Neuronal stem cell (in vitro differentiated cells): ENCODE measurements at regions not wholly inside any gene's neighbourhood (a gene's known extent, or its start where the extent isn't known, plus 50 kb on each side); places are given as distances from the start of the nearest gene placed in this dataset.

ENCODE experiments used
- DNase-seq: peaks from one replicate; pipeline ENCODE4 v3.0.0-alpha.2; 2013; ENCODE audit warnings: low spot score
- H2AFZ ChIP-seq: one replicate; pipeline ENCODE4 v1.6.1; 2013; ENCODE audit warnings: mild to moderate bottlenecking, low read length, inconsistent platforms
- H2AK5ac ChIP-seq: 2 replicates; pipeline ENCODE4 v1.6.1; 2013; ENCODE audit warnings: low read depth, mild to moderate bottlenecking, inconsistent platforms, low read length, moderate library complexity, mixed read lengths
- H2BK120ac ChIP-seq: 2 replicates; pipeline ENCODE4 v1.6.1; 2013; ENCODE audit warnings: low read depth, mild to moderate bottlenecking, inconsistent platforms, low read length, moderate library complexity, mixed read lengths
- H2BK12ac ChIP-seq: one replicate; pipeline ENCODE4 v1.6.1; 2013; ENCODE audit warnings: low read length, inconsistent platforms
- H2BK15ac ChIP-seq: 2 replicates; pipeline ENCODE4 v1.6.1; 2013; ENCODE audit warnings: mild to moderate bottlenecking, low read length, inconsistent platforms, mixed read lengths
- H2BK5ac ChIP-seq: one replicate; pipeline ENCODE4 v1.6.1; 2013; ENCODE audit warnings: inconsistent platforms, mild to moderate bottlenecking, low read length, moderate library complexity
- H3K14ac ChIP-seq: one replicate; pipeline ENCODE4 v1.6.1; 2013; ENCODE audit warnings: low read length, inconsistent platforms
- H3K18ac ChIP-seq: 2 replicates; pipeline ENCODE4 v1.6.1; 2013; ENCODE audit warnings: low read length, inconsistent platforms
- H3K23ac ChIP-seq: 2 replicates; pipeline ENCODE4 v1.6.1; 2013; ENCODE audit warnings: low read depth, mild to moderate bottlenecking, mixed read lengths, low read length, inconsistent platforms; ENCODE audit not compliant: poor library complexity
- H3K27ac ChIP-seq: replicated peaks from 3 replicates; pipeline ENCODE4 v1.5.1; 2013; ENCODE audit warnings: low read length, inconsistent platforms
- H3K27me3 ChIP-seq, 3 experiments: 2 replicates each; pipeline ENCODE4 v1.6.1; 2013; ENCODE audit warnings: low read length in 3 of 3, mild to moderate bottlenecking in 2 of 3, inconsistent platforms in 1 of 3, low read depth in 1 of 3, mixed read lengths in 1 of 3, moderate library complexity in 1 of 3; ENCODE audit not compliant: control insufficient read depth in 3 of 3, insufficient read depth in 3 of 3
- H3K36me3 ChIP-seq, 2 donors: replicated peaks in 1 of 2; 2 replicates each; pipeline ENCODE4 v1.6.1; 2013; ENCODE audit warnings: low read length in 2 of 2; ENCODE audit not compliant: control insufficient read depth in 2 of 2, insufficient read depth in 2 of 2
- H3K4ac ChIP-seq: 2 replicates; pipeline ENCODE4 v1.6.1; 2013; ENCODE audit warnings: inconsistent platforms, mild to moderate bottlenecking, low read length, moderate library complexity
- H3K4me1 ChIP-seq, 2 donors: 1 replicate in 1 of 2; 2 replicates in 1 of 2; pipeline ENCODE4 v1.6.1; 2013; ENCODE audit warnings: low read length in 2 of 2, low read depth in 1 of 2; ENCODE audit not compliant: control insufficient read depth in 2 of 2, insufficient read depth in 1 of 2
- H3K4me2 ChIP-seq: one replicate; pipeline ENCODE4 v1.6.1; 2013; ENCODE audit warnings: mild to moderate bottlenecking, low read length, inconsistent platforms; ENCODE audit not compliant: insufficient read depth, poor library complexity, severe bottlenecking
- H3K4me3 ChIP-seq, 2 donors: 2 replicates each; pipeline ENCODE4 v1.5.1; 2013; ENCODE audit warnings: low read length in 2 of 2, mild to moderate bottlenecking in 2 of 2, inconsistent platforms in 1 of 2, moderate library complexity in 1 of 2
- H3K79me1 ChIP-seq: one replicate; pipeline ENCODE4 v1.6.1; 2013; ENCODE audit warnings: low read depth, mild to moderate bottlenecking, inconsistent platforms, low read length, moderate library complexity
- H3K9ac ChIP-seq: one replicate; pipeline ENCODE4 v1.6.1; 2013; ENCODE audit warnings: mild to moderate bottlenecking, low read depth, low read length, inconsistent platforms; ENCODE audit not compliant: poor library complexity
- H3K9me3 ChIP-seq, 2 donors: replicated peaks in 1 of 2; 2 replicates each; pipeline versions ENCODE3 to v1.6.1; 2013; ENCODE audit warnings: low read length in 2 of 2, mild to moderate bottlenecking in 2 of 2, inconsistent platforms in 1 of 2, low read depth in 1 of 2, mixed read lengths in 1 of 2, moderate library complexity in 1 of 2; ENCODE audit not compliant: control insufficient read depth in 2 of 2, insufficient read depth in 1 of 2
- H4K8ac ChIP-seq: one replicate; pipeline ENCODE4 v1.6.1; 2013; ENCODE audit warnings: low read depth, mild to moderate bottlenecking, inconsistent platforms, low read length, moderate library complexity
- H4K91ac ChIP-seq: one replicate; pipeline ENCODE4 v1.6.1; 2013; ENCODE audit warnings: low read length, low read depth, mild to moderate bottlenecking, inconsistent platforms; ENCODE audit not compliant: poor library complexity
- WGBS, 2 donors: extraction: QIAGEN DNeasy Blood & Tissue Kit; methylation state at CpG; one replicate each; pipeline ENCODE4 v1.1.7; 2013; ENCODE audit warnings: missing lambda C conversion rate in 2 of 2, mixed read lengths in 1 of 2; ENCODE audit not compliant: insufficient read length in 2 of 2, insufficient replicate concordance in 1 of 2; ENCODE audit errors: extremely low coverage in 2 of 2; 5-methylcytosine and 5-hydroxymethylcytosine counted together

GRCh38 chr5:68519143-68519542 lies 303.6 kb downstream of the PIK3R1 start:
- Histone ChIP-seq H3K4me1 (no peaks in the 10 kb centered on the region), H4K91ac (no peak overlapping the region), H3K18ac (no peak overlapping the region), H3K9ac (no peak overlapping the region), H3K4me3 (no peak overlapping the region), H3K79me1 (no peaks in the 10 kb centered on the region), H2BK15ac (no peak overlapping the region), H3K4me2 (no peak overlapping the region), H3K27me3 (no peaks in the 10 kb centered on the region), H3K27ac (no peak overlapping the region), H2BK5ac (no peak overlapping the region), H2AFZ (no peak overlapping the region), H3K9me3 (no peaks in the 10 kb centered on the region), H2BK12ac (no peak overlapping the region), H4K8ac (no peak overlapping the region), H2AK5ac (no peak overlapping the region), H2BK120ac (no peak overlapping the region), H3K14ac (no peak overlapping the region), H3K4ac (no peak overlapping the region), H3K23ac (no peak overlapping the region), H3K36me3 (no peaks in the 10 kb centered on the region)
- no CpG with 5 or more reads among the region's 3 CpGs for WGBS, 2 donors
- DNase-seq: no peak

- no peak overlapping the region for H2AFZ ChIP-seq
- WGBS, 2 donors: no CpG with 5 or more reads among the region's 1 CpG
- no peak overlapping the region for H2BK15ac ChIP-seq
- H2BK120ac ChIP-seq: no peak overlapping the region
- H2BK12ac ChIP-seq: no peak overlapping the region
- H3K9ac ChIP-seq: no peak overlapping the region
- no peak overlapping the region for H3K4me2 ChIP-seq
- H3K4me3 ChIP-seq: no peak overlapping the region
- no peak overlapping the region for H3K4ac ChIP-seq
- no peak overlapping the region for H3K23ac ChIP-seq
- no peaks in the 10 kb centered on the region for H3K27me3 ChIP-seq
- no peak overlapping the region for H2BK5ac ChIP-seq
- H3K9me3 ChIP-seq: no peaks in the 10 kb centered on the region
- H3K18ac ChIP-seq: no peak overlapping the region
- H3K27ac ChIP-seq: no peak overlapping the region
- H3K79me1 ChIP-seq: no peaks in the 10 kb centered on the region
- H4K8ac ChIP-seq: no peak overlapping the region
- no peak overlapping the region for H3K14ac ChIP-seq
- no peaks in the 10 kb centered on the region for H3K4me1 ChIP-seq
- H4K91ac ChIP-seq: no peak overlapping the region
- no peak for DNase-seq
- no peak overlapping the region for H2AK5ac ChIP-seq
- H3K36me3 ChIP-seq: no peaks in the 10 kb centered on the region
Observed at GRCh38 chr5:68521776-68522175, 306.2 kb downstream of the PIK3R1 start.

GRCh38 chr5:68522863-68523262 lies 307.3 kb downstream of the PIK3R1 start:
- H2AK5ac ChIP-seq: no peak overlapping the region
- no peaks in the 10 kb centered on the region for H3K36me3 ChIP-seq
- no peak overlapping the region for H3K27ac ChIP-seq
- no peak overlapping the region for H2BK12ac ChIP-seq
- no peaks in the 10 kb centered on the region for H3K27me3 ChIP-seq
- H3K18ac ChIP-seq: no peak overlapping the region
- no peak overlapping the region for H4K91ac ChIP-seq
- H3K14ac ChIP-seq: no peak overlapping the region
- no peaks in the 10 kb centered on the region for H3K9me3 ChIP-seq
- no peak overlapping the region for H2AFZ ChIP-seq
- no peak overlapping the region for H3K9ac ChIP-seq
- H4K8ac ChIP-seq: no peak overlapping the region
- no CpG with 5 or more reads among the region's 4 CpGs for WGBS, 2 donors
- no peaks in the 10 kb centered on the region for H3K79me1 ChIP-seq
- no peak overlapping the region for H3K23ac ChIP-seq
- H3K4me3 ChIP-seq: no peak overlapping the region
- no peak overlapping the region for H2BK15ac ChIP-seq
- H3K4me2 ChIP-seq: no peak overlapping the region
- H2BK120ac ChIP-seq: no peak overlapping the region
- H3K4ac ChIP-seq: no peak overlapping the region
- no peak overlapping the region for H2BK5ac ChIP-seq
- DNase-seq: no peak
- no peaks in the 10 kb centered on the region for H3K4me1 ChIP-seq

DNA sequence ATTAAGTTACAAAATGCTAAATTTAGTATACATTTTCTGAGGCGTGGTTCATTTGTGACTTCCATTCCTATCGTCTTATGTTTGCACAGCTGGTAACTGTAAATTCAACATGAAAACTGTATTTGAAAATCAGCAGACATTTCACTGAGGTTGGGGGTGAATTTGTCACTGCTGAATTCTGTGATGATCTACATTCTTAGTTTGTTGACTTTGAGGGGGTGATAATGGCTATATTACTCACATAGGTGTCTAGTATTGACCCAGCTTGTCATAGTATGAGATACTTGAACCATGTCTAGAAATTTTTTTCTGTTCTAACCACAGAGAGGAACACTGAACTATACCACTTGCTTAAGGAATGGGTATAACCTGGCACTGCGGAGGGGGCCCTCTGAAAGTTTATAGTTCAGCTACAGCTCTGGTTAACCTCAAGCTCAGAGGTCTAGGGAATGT lies 313.3 kb downstream of the PIK3R1 start:
- H4K91ac ChIP-seq: no peak overlapping the region
- no peak overlapping the region for H2AFZ ChIP-seq
- no peak for DNase-seq
- H3K4me1 ChIP-seq: peaks cover 5 to 6% of the 10 kb centered on the region in 2 donors
- H3K14ac ChIP-seq: no peak overlapping the region
- no peaks in the 10 kb centered on the region for H3K79me1 ChIP-seq
- H3K18ac ChIP-seq: no peak overlapping the region
- no peak overlapping the region for H3K4me2 ChIP-seq
- H4K8ac ChIP-seq: no peak overlapping the region
- H2AK5ac ChIP-seq: no peak overlapping the region
- no peak overlapping the region for H3K23ac ChIP-seq
- H3K4me3 ChIP-seq: no peak overlapping the region
- H2BK12ac ChIP-seq: no peak overlapping the region
- no peak overlapping the region for H3K4ac ChIP-seq
- H3K27me3 ChIP-seq: peaks cover 0 to 5% (median 0%) of the 10 kb centered on the region in 3 experiments
- no CpG with 5 or more reads among the region's 3 CpGs for WGBS, 2 donors
- H3K9ac ChIP-seq: no peak overlapping the region
- H3K36me3 ChIP-seq: no peaks in the 10 kb centered on the region
- no peak overlapping the region for H2BK120ac ChIP-seq
- H2BK5ac ChIP-seq: no peak overlapping the region
- H3K27ac ChIP-seq: no peak overlapping the region
- no peaks in the 10 kb centered on the region for H3K9me3 ChIP-seq
- no peak overlapping the region for H2BK15ac ChIP-seq
